Germinal center (tissue), 1 donor: ENCODE measurements at regions not wholly inside any gene's neighbourhood (a gene's known extent, or its start where the extent isn't known, plus 50 kb on each side); places are given as distances from the start of the nearest gene placed in this dataset.
"Not testable (repeated sequence)": the region's sequence is repeated elsewhere in the genome, so short reads cannot be mapped to it uniquely, and the experiment has no call there.

Source experiments
- DNase-seq: peaks from one replicate; pipeline ENCODE4 v3.0.0; 2012; ENCODE audit warnings: mixed read lengths, low spot score

- DNase-seq, result peak; percentile 52
These were observed 89.8 kb downstream of the KATNIP start for GRCh38 chr16:27639561-27640276.

- no peak for DNase-seq
These were observed 90.3 kb downstream of the KATNIP start for GRCh38 chr16:27640277-27640600.

- no peak for DNase-seq
These were observed 91.3 kb downstream of the KATNIP start for GRCh38 chr16:27641260-27641659.

- not testable (repeated sequence) for DNase-seq
These were observed 91.9 kb downstream of the KATNIP start for GRCh38 chr16:27641734-27642415.

GRCh38 chr16:27642756-27643155 lies 92.8 kb downstream of the KATNIP start:
- DNase-seq, result no peak

GRCh38 chr16:27644165-27644564 lies 94.2 kb downstream of the KATNIP start:
- no peak for DNase-seq

- no peak for DNase-seq
These were observed 95.5 kb downstream of the KATNIP start for GRCh38 chr16:27645396-27645795.

- DNase-seq, result no peak
These were observed 96.9 kb downstream of the KATNIP start for GRCh38 chr16:27646806-27647205.

- no peak for DNase-seq
These were observed 99.1 kb downstream of the KATNIP start for GRCh38 chr16:27649021-27649420.

GRCh38 chr16:27650073-27650701 lies 100.2 kb downstream of the KATNIP start:
- no peak for DNase-seq

GRCh38 chr16:27651301-27651700 lies 101.4 kb downstream of the KATNIP start:
- no peak for DNase-seq

GRCh38 chr16:27657811-27658210 lies 107.9 kb downstream of the KATNIP start:
- no peak for DNase-seq

GRCh38 chr16:27660507-27660906 lies 110.6 kb downstream of the KATNIP start:
- no peak for DNase-seq

GRCh38 chr16:27663235-27663634 lies 113.3 kb downstream of the KATNIP start:
- not testable (repeated sequence) for DNase-seq

GRCh38 chr16:27665881-27666280 lies 115.9 kb downstream of the KATNIP start:
- no peak for DNase-seq

GRCh38 chr16:27670071-27670810 lies 120.3 kb downstream of the KATNIP start:
- DNase-seq, result no peak

GRCh38 chr16:27671410-27671809 lies 121.5 kb downstream of the KATNIP start:
- DNase-seq, result no peak

- DNase-seq, result no peak
These were observed 126.9 kb downstream of the KATNIP start for GRCh38 chr16:27676839-27677238.

GRCh38 chr16:27677263-27677662 lies 127.3 kb downstream of the KATNIP start:
- no peak for DNase-seq

GRCh38 chr16:27678955-27679354 lies 129.0 kb downstream of the KATNIP start:
- no peak for DNase-seq

GRCh38 chr16:27679899-27680298 lies 130.0 kb downstream of the KATNIP start:
- DNase-seq, result no peak

GRCh38 chr16:27681681-27682080 lies 131.7 kb downstream of the KATNIP start:
- no peak for DNase-seq

GRCh38 chr16:27684047-27684446 lies 134.1 kb downstream of the KATNIP start:
- DNase-seq, result no peak
